HepG2 (cell line): ENCODE measurements at regions not wholly inside any gene's neighbourhood (a gene's known extent, or its start where the extent isn't known, plus 50 kb on each side); places are given as distances from the start of the nearest gene placed in this dataset.

Source experiments
- ATAC-seq: fragments of 200-7000 bp; cut with Tn5 transposase; 3 replicates; pipeline ENCODE4 v1.9.1; 2020; ENCODE audit warnings: mild to moderate bottlenecking, moderate library complexity
- BruUV-seq: library from RNA; stranded (reverse); fragments of 400-500 nt; replicated peaks from 2 replicates; lab custom pipeline; 2021; lab: Mats Ljungman, UMichigan
- CTCF ChIA-PET: fragments of 300-600 bp; formaldehyde crosslinking; extraction: SDS; loops from one replicate; lab custom pipeline; 2021; ENCODE audit warnings: low total read pairs, inconsistent platforms, low intra/inter-chr PET ratio; lab: Yijun Ruan, JAX
- POLR2A ChIA-PET: fragments of 350-600 bp; sonication (Branson Sonifier 250); formaldehyde crosslinking; loops from one replicate; lab custom pipeline; 2020; ENCODE audit warnings: antibody characterized with exemption, inconsistent platforms; lab: Yijun Ruan, JAX
- DNase-seq: peaks from one replicate; pipeline ENCODE4 v3.0.0-alpha.2; 2015; ENCODE audit warnings: low spot score
- FAIRE-seq: peaks from 3 replicates; lab custom pipeline; 2011; peaks lifted over from hg19 to GRCh38; lab: Jason Lieb, UNC
- H2AFZ ChIP-seq: one replicate; pipeline ENCODE4 v1.6.1; 2011; ENCODE audit warnings: low read length, inconsistent platforms
- H3K27ac ChIP-seq: fragments of 300-600 bp; 3 replicates; pipeline ENCODE4 v1.8.0; 2011; ENCODE audit warnings: mixed run types, mild to moderate bottlenecking, mixed read lengths, low read length, inconsistent platforms; ENCODE audit not compliant: insufficient read depth; ENCODE audit errors: extremely low read length
- H3K27me3 ChIP-seq, 2 experiments: fragments of 200-600 bp in 1 of 2; 2 replicates in 1 of 2; 3 replicates in 1 of 2; pipeline versions ENCODE4 v1.6.0 to v1.8.0; 2011; ENCODE audit warnings: low read length in 2 of 2, mild to moderate bottlenecking in 2 of 2, moderate library complexity in 2 of 2, inconsistent platforms in 1 of 2; ENCODE audit not compliant: insufficient read depth in 2 of 2, control insufficient read depth in 1 of 2
- H3K36me3 ChIP-seq, 2 experiments: fragments of 200-600 bp in 1 of 2; replicated peaks in 1 of 2; 2 replicates in 1 of 2; 3 replicates in 1 of 2; pipeline versions ENCODE4 v1.5.1 to v1.8.0; 2011; ENCODE audit warnings: low read length in 2 of 2, inconsistent platforms in 1 of 2; ENCODE audit not compliant: insufficient read depth in 2 of 2, control insufficient read depth in 1 of 2
- H3K4me1 ChIP-seq: 2 replicates; pipeline ENCODE4 v1.5.1; 2012; ENCODE audit warnings: low read length, inconsistent platforms; ENCODE audit not compliant: insufficient read depth
- H3K4me2 ChIP-seq: 2 replicates; pipeline ENCODE4 v1.6.0; 2011; ENCODE audit warnings: low read depth, low read length, inconsistent platforms
- H3K4me3 ChIP-seq, 3 experiments: fragments of 200-600 bp in 1 of 3; sonication (generic), shearing (Covaris generic) in 1 of 3; replicated peaks in 1 of 3; 2 replicates each; pipeline ENCODE4 v1.5.1; 2011 to 2016; ENCODE audit warnings: low read length in 3 of 3, inconsistent platforms in 2 of 3, low read depth in 2 of 3, mild to moderate bottlenecking in 2 of 3, control low read depth in 1 of 3, mixed read lengths in 1 of 3; ENCODE audit not compliant: insufficient read depth in 1 of 3
- H3K79me2 ChIP-seq: one replicate; pipeline ENCODE4 v1.6.1; 2011; ENCODE audit warnings: low read length, inconsistent platforms; ENCODE audit not compliant: insufficient read depth
- H3K9ac ChIP-seq: 2 replicates; pipeline ENCODE4 v1.6.0; 2011; ENCODE audit warnings: mild to moderate bottlenecking, low read depth, low read length, inconsistent platforms; ENCODE audit not compliant: insufficient read depth
- H3K9me3 ChIP-seq: 2 replicates; pipeline ENCODE4 v1.5.1; 2012; ENCODE audit warnings: mild to moderate bottlenecking, low read length
- H4K20me1 ChIP-seq: 2 replicates; pipeline ENCODE4 v1.6.0; 2011; ENCODE audit warnings: inconsistent platforms, mild to moderate bottlenecking, low read length, moderate library complexity; ENCODE audit not compliant: insufficient read depth
- FOXA1 ChIP-seq, 2 experiments: fragments of 450-650 bp in 1 of 2; sonication (generic) in 1 of 2; formaldehyde crosslinking in 1 of 2; IDR thresholded peaks; 2 replicates each; pipeline versions ENCODE4 v1.4.0 to v1.6.1; 2016 to 2020; ENCODE audit warnings: missing genetic modification reagents in 1 of 2
- FOXA3 ChIP-seq: IDR thresholded peaks from 2 replicates; pipeline ENCODE4 v1.6.1; 2016; ENCODE audit warnings: missing genetic modification reagents, missing compliant biosample characterization
- GATAD1 ChIP-seq: IDR thresholded peaks from 2 replicates; pipeline ENCODE4 v1.6.1; 2016; ENCODE audit warnings: missing genetic modification reagents, missing compliant biosample characterization
- HNF4A ChIP-seq: sonication (generic); formaldehyde crosslinking; IDR thresholded peaks from 2 replicates; pipeline ENCODE4 v1.4.0; 2020; ENCODE audit warnings: missing genetic modification reagents
- ISX ChIP-seq: sonication (generic); formaldehyde crosslinking; conservative IDR thresholded peaks from 2 replicates; pipeline ENCODE4 v1.5.0; 2020; ENCODE audit warnings: missing genetic modification reagents
- JUN ChIP-seq: sonication (generic); formaldehyde crosslinking; IDR thresholded peaks from 2 replicates; pipeline ENCODE4 v1.4.0; 2020; ENCODE audit warnings: mild to moderate bottlenecking, missing genetic modification reagents
- NFE2L2 ChIP-seq: fragments of 150-350 bp; IDR thresholded peaks from 2 replicates; pipeline ENCODE4 v1.6.1; 2014; ENCODE audit warnings: low read length
- PPARG ChIP-seq: conservative IDR thresholded peaks from 2 replicates; pipeline ENCODE4 v1.6.1; 2016; ENCODE audit warnings: missing biosample characterization, missing genetic modification reagents
- SATB2 ChIP-seq: sonication (generic); formaldehyde crosslinking; IDR thresholded peaks from 2 replicates; pipeline ENCODE4 v1.5.0; 2020; ENCODE audit warnings: missing genetic modification reagents
- STAT5B ChIP-seq: sonication (generic); formaldehyde crosslinking; IDR thresholded peaks from 2 replicates; pipeline ENCODE4 v1.4.0; 2020; ENCODE audit warnings: missing genetic modification reagents
- ZFYVE20 ChIP-seq: sonication (generic); formaldehyde crosslinking; IDR thresholded peaks from 2 replicates; pipeline ENCODE4 v1.8.0; 2023; ENCODE audit warnings: low read depth, mild to moderate bottlenecking, moderate library complexity, missing genetic modification reagents, borderline replicate concordance
- ZNF20 ChIP-seq: sonication (generic); formaldehyde crosslinking; IDR thresholded peaks from 2 replicates; pipeline ENCODE4 v1.4.0; 2020; ENCODE audit warnings: mild to moderate bottlenecking, moderate library complexity, missing genetic modification reagents
- ZNF572 ChIP-seq: sonication (generic); formaldehyde crosslinking; IDR thresholded peaks from 2 replicates; pipeline ENCODE4 v1.5.1; 2020; ENCODE audit warnings: mild to moderate bottlenecking, missing genetic modification reagents
- WGBS: methylation state at CpG from one replicate; pipeline ENCODE4 v1.1.6; 2017; ENCODE audit warnings: low lambda C conversion rate; 5-methylcytosine and 5-hydroxymethylcytosine counted together
- in situ Hi-C: cut with HindIII; loops from 2 replicates; pipeline ENCODE4 v1.10.0; 2017; ENCODE audit warnings: low pct_unique_long_range_greater_than_20kb; ENCODE audit not compliant: extremely low pct_ligation_motif_present
- intact Hi-C: fragments of 100-400 bp; cut with micrococcal nuclease; formaldehyde crosslinking; loops from one replicate; pipeline ENCODE4 v1.10.0; 2022; ENCODE audit not compliant: unreplicated experiment

- H3K9ac ChIP-seq: no peak overlapping the region
- TF ChIP-seq JUN (CRISPR knock-in tag): no peak
- no peak for TF ChIP-seq SATB2 (CRISPR knock-in tag)
- no peak for TF ChIP-seq GATAD1 (CRISPR knock-in tag)
- TF ChIP-seq FOXA1 (IDR thresholded peaks at IDR 0.05): no peak
- TF ChIP-seq FOXA1 (CRISPR knock-in tag; IDR thresholded peaks at IDR 0.05): 0 out of 2 replicates have a peak, but pooled peaks have one; percentile 15
- TF ChIP-seq ZFYVE20 (CRISPR knock-in tag): no peak
- TF ChIP-seq ZNF20: no peak
- TF ChIP-seq PPARG (CRISPR knock-in tag): no peak
- no peak for TF ChIP-seq ZNF572 (CRISPR knock-in tag)
- 0 out of 2 replicates have a peak, but pooled peaks have one; percentile 23 for TF ChIP-seq FOXA3
- TF ChIP-seq STAT5B (CRISPR knock-in tag): no peak
- no peak for TF ChIP-seq NFE2L2
- TF ChIP-seq ISX (CRISPR knock-in tag): no peak
- peak; percentile 47 for TF ChIP-seq HNF4A (CRISPR knock-in tag)
- H3K79me2 ChIP-seq: no peaks in the 10 kb centered on the region
- no peaks in the 10 kb centered on the region for H4K20me1 ChIP-seq
- no peaks in the 10 kb centered on the region for H3K9me3 ChIP-seq
- no peak overlapping the region for H3K4me3 ChIP-seq
- in situ Hi-C loops: no loop called here
- ATAC-seq (no peak), DNase-seq (peak; percentile 30), FAIRE-seq (no peak)
- no peaks in the 10 kb centered on the region for H3K27me3 ChIP-seq
- H2AFZ ChIP-seq: no peak overlapping the region
- H3K4me2 ChIP-seq: no peak overlapping the region
- no peak overlapping the region for H3K27ac ChIP-seq
- WGBS: 0% methylated on average over 4 of the region's 4 CpGs
- H3K4me1 ChIP-seq: peaks cover 6% of the 10 kb centered on the region; the same call in 1 of the 2 replicates
- no peaks in the 10 kb centered on the region for H3K36me3 ChIP-seq
- ChIA-PET CTCF (no interaction called here), POLR2A (no interaction called here)
- intact Hi-C loops: no loop called here
- no TSS peak for BruUV-seq
Measured at GRCh38 chr12:88904705-88905104, 324.4 kb upstream of the KITLG start.
